IPS-18a (cell line): ENCODE measurements at regions not wholly inside any gene's neighbourhood (a gene's known extent, or its start where the extent isn't known, plus 50 kb on each side); places are given as distances from the start of the nearest gene placed in this dataset.
"Not testable (repeated sequence)": the region's sequence is repeated elsewhere in the genome, so short reads cannot be mapped to it uniquely, and the experiment has no call there.

ENCODE experiments used
- H3K27ac ChIP-seq: one replicate; pipeline ENCODE4 v1.5.1; 2013; ENCODE audit warnings: low read length
- H3K27me3 ChIP-seq: one replicate; pipeline ENCODE4 v1.6.1; 2013; ENCODE audit warnings: mild to moderate bottlenecking, low read length; ENCODE audit not compliant: control insufficient read depth, insufficient read depth
- H3K36me3 ChIP-seq: one replicate; pipeline ENCODE4 v1.6.1; 2013; ENCODE audit warnings: low read depth, low read length; ENCODE audit not compliant: control insufficient read depth
- H3K4me1 ChIP-seq: one replicate; pipeline ENCODE4 v1.6.1; 2013; ENCODE audit warnings: low read depth, low read length; ENCODE audit not compliant: control insufficient read depth
- H3K4me3 ChIP-seq: one replicate; pipeline ENCODE4 v1.5.1; 2013; ENCODE audit warnings: low read length
- H3K9ac ChIP-seq: one replicate; pipeline ENCODE4 v1.6.1; 2013; ENCODE audit warnings: mild to moderate bottlenecking, low read length, moderate library complexity
- H3K9me3 ChIP-seq: one replicate; pipeline ENCODE4 v1.6.1; 2013; ENCODE audit warnings: low read depth, low read length; ENCODE audit not compliant: control insufficient read depth

GRCh38 chrX:13198762-13199064, 121.1 kb downstream of the ATXN3L start:
- Histone ChIP-seq H3K36me3 (no peaks in the 10 kb centered on the region), H3K27ac (peak overlapping the region; percentile 93), H3K27me3 (no peaks in the 10 kb centered on the region), H3K9me3 (no peaks in the 10 kb centered on the region), H3K9ac (peak overlapping the region; percentile 67), H3K4me1 (peaks cover 62% of the 10 kb centered on the region), H3K4me3 (peak overlapping the region; percentile 46)

DNA sequence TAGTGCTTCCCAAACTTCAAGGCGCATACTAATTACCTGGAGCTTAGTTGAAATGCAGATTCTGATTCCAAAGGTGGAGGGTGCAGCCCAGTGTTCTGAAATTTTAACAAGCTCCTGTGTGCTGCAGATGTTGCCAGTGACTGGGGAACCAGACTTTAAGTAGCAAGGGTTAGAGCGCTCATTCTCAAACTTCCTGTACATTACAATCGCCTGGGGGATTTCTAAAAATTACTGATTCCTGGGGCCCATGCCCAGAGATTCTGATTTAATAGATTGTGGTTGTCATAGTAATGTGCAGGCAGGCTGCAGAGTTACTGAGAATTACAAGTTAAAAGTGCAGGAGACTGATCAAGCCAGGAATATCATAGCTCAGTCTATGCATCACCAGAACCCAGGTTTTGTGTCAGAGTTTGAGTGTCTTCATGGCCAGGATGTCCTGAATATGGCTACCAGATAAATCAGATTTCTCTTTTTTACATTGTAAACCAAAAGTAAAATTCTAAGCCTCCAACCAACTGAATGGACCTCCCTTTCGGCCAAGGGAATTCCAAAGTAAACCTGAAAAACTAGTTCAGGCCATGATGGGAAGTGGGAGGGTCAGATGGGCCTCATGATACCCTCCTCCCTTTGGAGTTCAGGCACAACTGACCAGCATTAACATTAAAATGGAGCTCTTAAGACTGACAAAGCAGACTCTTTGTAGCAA, 121.6 kb downstream of the ATXN3L start:
- Histone ChIP-seq H3K27ac (peak overlapping the region; percentile 93), H3K9me3 (no peaks in the 10 kb centered on the region), H3K27me3 (no peaks in the 10 kb centered on the region), H3K4me3 (peak overlapping the region; percentile 46), H3K36me3 (no peaks in the 10 kb centered on the region), H3K4me1 (peaks cover 61% of the 10 kb centered on the region), H3K9ac (peak overlapping the region; percentile 67)

GRCh38 chrX:13196782-13197181, 123.1 kb downstream of the ATXN3L start:
- H3K4me1 ChIP-seq = peaks cover 47% of the 10 kb centered on the region
- no peak overlapping the region for H3K9ac ChIP-seq
- H3K36me3 ChIP-seq = no peaks in the 10 kb centered on the region
- H3K27ac ChIP-seq = no peak overlapping the region
- H3K9me3 ChIP-seq = no peaks in the 10 kb centered on the region
- H3K27me3 ChIP-seq = no peaks in the 10 kb centered on the region
- no peak overlapping the region for H3K4me3 ChIP-seq

GRCh38 chrX:13195340-13195739, 124.5 kb downstream of the ATXN3L start:
- Histone ChIP-seq H3K4me1 (peaks cover 33% of the 10 kb centered on the region), H3K27me3 (no peaks in the 10 kb centered on the region), H3K9ac (no peak overlapping the region), H3K36me3 (no peaks in the 10 kb centered on the region), H3K9me3 (no peaks in the 10 kb centered on the region), H3K4me3 (no peak overlapping the region), H3K27ac (no peak overlapping the region)

- H3K4me1 ChIP-seq = peaks cover 25% of the 10 kb centered on the region
- no peaks in the 10 kb centered on the region for H3K27me3 ChIP-seq
- no peak overlapping the region for H3K27ac ChIP-seq
- H3K9me3 ChIP-seq = no peaks in the 10 kb centered on the region
- H3K36me3 ChIP-seq = no peaks in the 10 kb centered on the region
- H3K9ac ChIP-seq = no peak overlapping the region
- no peak overlapping the region for H3K4me3 ChIP-seq
These were observed 125.4 kb downstream of the ATXN3L start for GRCh38 chrX:13194291-13195103.

DNA sequence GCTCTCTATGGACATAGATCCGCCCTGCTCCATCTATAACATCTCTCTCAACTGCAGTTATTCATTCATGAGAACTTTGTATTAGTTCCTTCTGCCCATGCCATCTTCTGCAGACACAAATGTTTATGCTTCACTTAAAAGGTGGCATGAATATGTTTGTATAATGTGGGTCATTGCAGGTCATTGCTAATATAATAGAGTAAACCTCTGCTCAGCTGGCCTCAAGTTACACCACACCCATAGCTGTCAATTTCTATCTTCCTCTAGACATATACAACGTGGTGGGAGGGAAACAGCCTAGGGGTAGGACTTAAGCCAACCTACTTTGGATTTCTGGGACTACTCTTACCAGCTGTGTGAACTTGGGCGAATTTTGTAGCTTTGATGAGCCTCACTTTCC, 129.8 kb downstream of the ATXN3L start:
- Histone ChIP-seq H3K9ac (no peak overlapping the region), H3K27ac (no peak overlapping the region), H3K9me3 (no peaks in the 10 kb centered on the region), H3K4me3 (no peak overlapping the region), H3K4me1 (no peaks in the 10 kb centered on the region), H3K27me3 (no peaks in the 10 kb centered on the region), H3K36me3 (no peaks in the 10 kb centered on the region)

DNA sequence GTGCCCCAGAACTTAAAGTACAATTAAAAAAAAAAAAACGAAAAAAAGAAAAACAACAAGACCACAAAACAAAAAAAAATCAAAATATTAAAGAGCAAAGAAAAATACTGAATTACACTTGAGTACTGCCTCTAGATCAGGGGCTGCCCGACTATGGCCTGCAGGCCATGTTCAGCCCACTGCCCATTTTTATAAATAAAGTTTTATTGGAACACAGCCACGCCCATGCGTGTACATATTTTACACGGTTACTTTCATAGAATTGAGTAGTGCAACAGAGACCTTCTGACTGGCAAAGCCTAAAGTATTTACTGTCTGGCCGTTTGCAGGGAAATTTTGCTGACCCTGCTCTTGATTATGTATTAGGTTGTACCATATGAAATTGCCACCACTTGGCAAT, 130.5 kb downstream of the ATXN3L start:
- H3K9ac ChIP-seq = no peak overlapping the region
- H3K27me3 ChIP-seq = no peaks in the 10 kb centered on the region
- no peak overlapping the region for H3K27ac ChIP-seq
- no peaks in the 10 kb centered on the region for H3K9me3 ChIP-seq
- no peak overlapping the region for H3K4me3 ChIP-seq
- H3K36me3 ChIP-seq = no peaks in the 10 kb centered on the region
- no peaks in the 10 kb centered on the region for H3K4me1 ChIP-seq

- H3K27ac ChIP-seq = no peak overlapping the region
- no peaks in the 10 kb centered on the region for H3K4me1 ChIP-seq
- no peak overlapping the region for H3K4me3 ChIP-seq
- H3K9me3 ChIP-seq = no peaks in the 10 kb centered on the region
- no peak overlapping the region for H3K9ac ChIP-seq
- no peaks in the 10 kb centered on the region for H3K36me3 ChIP-seq
- H3K27me3 ChIP-seq = no peaks in the 10 kb centered on the region
These were observed 131.0 kb downstream of the ATXN3L start for GRCh38 chrX:13188731-13189309.

GRCh38 chrX:13186643-13187042, 133.2 kb downstream of the ATXN3L start:
- H3K27ac ChIP-seq, H3K4me1 ChIP-seq, H3K9ac ChIP-seq, H3K9me3 ChIP-seq, H3K27me3 ChIP-seq, H3K4me3 ChIP-seq, H3K36me3 ChIP-seq: not testable (repeated sequence)

DNA sequence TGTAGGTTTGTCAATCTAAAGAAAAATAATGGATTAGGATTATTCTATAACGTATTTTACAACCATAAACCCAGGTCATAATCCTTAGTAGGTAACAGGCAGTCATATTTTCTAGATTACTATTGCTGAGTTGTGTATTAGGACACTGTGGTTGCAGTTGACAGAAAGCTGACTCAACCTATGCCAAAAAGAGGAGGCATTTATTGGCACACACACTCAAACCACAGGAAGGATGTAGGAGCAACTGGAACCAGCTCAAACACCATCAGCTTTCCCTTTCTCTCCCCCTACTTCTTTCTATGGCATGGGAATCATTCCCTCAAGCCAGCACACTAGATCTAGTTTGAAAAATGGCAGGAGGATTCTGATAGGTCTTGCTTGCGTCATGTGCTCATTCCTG, 136.4 kb upstream of the FAM9C start:
- H3K9me3 ChIP-seq = no peaks in the 10 kb centered on the region
- H3K9ac ChIP-seq = no peak overlapping the region
- H3K4me3 ChIP-seq = no peak overlapping the region
- no peaks in the 10 kb centered on the region for H3K36me3 ChIP-seq
- no peak overlapping the region for H3K27ac ChIP-seq
- H3K27me3 ChIP-seq = no peaks in the 10 kb centered on the region
- no peaks in the 10 kb centered on the region for H3K4me1 ChIP-seq

- Histone ChIP-seq H3K4me3 (no peak overlapping the region), H3K9me3 (no peaks in the 10 kb centered on the region), H3K4me1 (no peaks in the 10 kb centered on the region), H3K9ac (no peak overlapping the region), H3K27me3 (no peaks in the 10 kb centered on the region), H3K36me3 (no peaks in the 10 kb centered on the region), H3K27ac (no peak overlapping the region)
These were observed 135.2 kb upstream of the FAM9C start for GRCh38 chrX:13179586-13179985.

DNA sequence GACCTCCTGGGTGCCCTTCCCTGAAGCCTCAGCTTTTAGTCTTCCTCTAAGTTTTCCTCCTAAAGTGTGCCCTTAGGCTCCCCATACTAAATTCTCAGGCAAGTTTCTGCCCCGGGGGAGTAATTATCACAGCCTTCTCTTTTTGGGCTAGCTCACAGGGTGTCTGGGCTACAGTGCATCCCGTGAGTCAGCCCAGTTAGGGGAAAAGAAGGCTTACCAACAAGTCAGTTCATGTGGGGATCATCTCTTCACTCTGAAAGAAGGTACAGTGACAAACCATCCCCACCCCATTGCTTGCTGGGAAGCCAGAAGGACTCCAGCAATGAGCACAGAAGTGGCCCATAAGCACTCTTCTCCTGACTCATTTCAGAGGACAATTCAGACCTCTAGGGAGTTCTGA, 134.7 kb upstream of the FAM9C start:
- H3K4me3 ChIP-seq = no peak overlapping the region
- no peak overlapping the region for H3K27ac ChIP-seq
- no peaks in the 10 kb centered on the region for H3K27me3 ChIP-seq
- H3K36me3 ChIP-seq = no peaks in the 10 kb centered on the region
- H3K4me1 ChIP-seq = no peaks in the 10 kb centered on the region
- no peaks in the 10 kb centered on the region for H3K9me3 ChIP-seq
- H3K9ac ChIP-seq = no peak overlapping the region
